ENCODE measurements at regions not wholly inside any gene's neighbourhood (a gene's known extent, or its start where the extent isn't known, plus 50 kb on each side); places are given as distances from the start of the nearest gene placed in this dataset.
A peak's percentile ranks its signal among the peaks of the same experiment; 100 is the strongest.

- Histone ChIP-seq H3K9ac (ENCODE audit: extremely low read depth, insufficient read length, low read length) (no peak overlapping the region), H3K4me2 (ENCODE audit: insufficient read depth, insufficient read length, low read length) (no peak overlapping the region), H2BK12ac (ENCODE audit: insufficient read length, low read depth, low read length) (no peak overlapping the region), H3K27me3 (ENCODE audit: insufficient read depth, low read length) (no peaks in the 10 kb centered on the region), H4K91ac (ENCODE audit: insufficient read length, low read depth, low read length) (no peak overlapping the region), H3K79me1 (ENCODE audit: insufficient read depth, low read depth, low read length, poor library complexity, severe bottlenecking) (no peaks in the 10 kb centered on the region), H3K79me2 (ENCODE audit: insufficient read depth, low read length) (no peaks in the 10 kb centered on the region), H3K23ac (ENCODE audit: insufficient read length, low read depth, low read length) (no peak overlapping the region), H2BK120ac (ENCODE audit: low read depth, low read length, poor library complexity, severe bottlenecking) (no peak overlapping the region), H3K56ac (ENCODE audit: insufficient read length, low read depth, low read length) (no peak overlapping the region), H3K14ac (ENCODE audit: insufficient read depth, low read length) (no peak overlapping the region), H2AK5ac (ENCODE audit: insufficient read length, low read length) (no peak overlapping the region), H4K20me1 (ENCODE audit: control insufficient read depth, insufficient read depth, insufficient read length) (no peaks in the 10 kb centered on the region), H3K23me2 (ENCODE audit: insufficient read length, low read depth, low read length, poor library complexity, severe bottlenecking) (no peaks in the 10 kb centered on the region), H3K4ac (ENCODE audit: low read depth, low read length) (no peak overlapping the region), H4K8ac (replicated peaks; ENCODE audit: insufficient read length, low read depth, low read length) (no peak overlapping the region), H2BK20ac (ENCODE audit: low read depth, low read length, poor library complexity, severe bottlenecking) (no peak overlapping the region), H3T11ph (ENCODE audit: low read length) (no peak overlapping the region), H3K9me3 (ENCODE audit: control insufficient read depth, low read depth, low read length) (no peaks in the 10 kb centered on the region), H2BK15ac (ENCODE audit: low read depth, low read length) (no peak overlapping the region), H4K5ac (ENCODE audit: insufficient read length, low read depth, low read length) (no peak overlapping the region), H2AFZ (ENCODE audit: low read length) (no peak overlapping the region), H3K27ac (ENCODE audit: insufficient read length, low read depth, low read length) (no peak overlapping the region), H3K4me1 (ENCODE audit: insufficient read depth, low read length) (no peaks in the 10 kb centered on the region), H2BK5ac (ENCODE audit: insufficient read length, low read length) (no peak overlapping the region), H3K18ac (ENCODE audit: insufficient read length, low read depth, low read length) (no peak overlapping the region)
- TF ChIP-seq, protein P1, sequence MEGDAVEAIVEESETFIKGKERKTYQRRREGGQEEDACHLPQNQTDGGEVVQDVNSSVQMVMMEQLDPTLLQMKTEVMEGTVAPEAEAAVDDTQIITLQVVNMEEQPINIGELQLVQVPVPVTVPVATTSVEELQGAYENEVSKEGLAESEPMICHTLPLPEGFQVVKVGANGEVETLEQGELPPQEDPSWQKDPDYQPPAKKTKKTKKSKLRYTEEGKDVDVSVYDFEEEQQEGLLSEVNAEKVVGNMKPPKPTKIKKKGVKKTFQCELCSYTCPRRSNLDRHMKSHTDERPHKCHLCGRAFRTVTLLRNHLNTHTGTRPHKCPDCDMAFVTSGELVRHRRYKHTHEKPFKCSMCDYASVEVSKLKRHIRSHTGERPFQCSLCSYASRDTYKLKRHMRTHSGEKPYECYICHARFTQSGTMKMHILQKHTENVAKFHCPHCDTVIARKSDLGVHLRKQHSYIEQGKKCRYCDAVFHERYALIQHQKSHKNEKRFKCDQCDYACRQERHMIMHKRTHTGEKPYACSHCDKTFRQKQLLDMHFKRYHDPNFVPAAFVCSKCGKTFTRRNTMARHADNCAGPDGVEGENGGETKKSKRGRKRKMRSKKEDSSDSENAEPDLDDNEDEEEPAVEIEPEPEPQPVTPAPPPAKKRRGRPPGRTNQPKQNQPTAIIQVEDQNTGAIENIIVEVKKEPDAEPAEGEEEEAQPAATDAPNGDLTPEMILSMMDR (conservative IDR thresholded peaks at IDR 0.05): peak; percentile 87
- H3K36me3 Mint-ChIP-seq (ENCODE audit: insufficient read depth in 1 of 3, low read depth in 3 of 3): no peaks in the 10 kb centered on the region
- H3K9me3 Mint-ChIP-seq: no peaks in the 10 kb centered on the region
- DNase-seq: peak; percentile 69
- H3K4me3 Mint-ChIP-seq: no peak overlapping the region
- H3K27ac Mint-ChIP-seq: no peak overlapping the region
- WGBS (ENCODE audit: extremely low coverage, insufficient read length, low lambda C conversion rate): no CpG with 5 or more reads among the region's 7 CpGs
- peaks cover 0 to 5% of the 10 kb centered on the region in 2 experiments; a peak in 2 of 4 replicates for H3K4me1 Mint-ChIP-seq
- H3K27me3 Mint-ChIP-seq (ENCODE audit: low read depth): peaks cover 39% of the 10 kb centered on the region
These were observed 74.6 kb downstream of the GLRX5 start for GRCh38 chr14:95609398-95609990.

Measured in H9 (cell line).